ENCODE measurements at regions not wholly inside any gene's neighbourhood (a gene's known extent, or its start where the extent isn't known, plus 50 kb on each side); places are given as distances from the start of the nearest gene placed in this dataset.

GRCh38 chr22:22073769-22074561 is 91.4 kb upstream of the TOP3B start:
- Mint-ChIP-seq H3K36me3 (ENCODE audit: unreplicated experiment) (peaks cover 4% of the 10 kb centered on the region), H3K4me1 (ENCODE audit: low read depth, unreplicated experiment) (peaks cover 2% of the 10 kb centered on the region), H3K27ac (ENCODE audit: unreplicated experiment) (no peak overlapping the region), H3K4me3 (ENCODE audit: unreplicated experiment) (no peak overlapping the region), H3K27me3 (ENCODE audit: unreplicated experiment) (peaks cover 3% of the 10 kb centered on the region), H3K9me3 (ENCODE audit: unreplicated experiment) (no peaks in the 10 kb centered on the region)
- no peak for DNase-seq
- TF ChIP-seq CTCF (IDR thresholded peaks at IDR 0.05; ENCODE audit: partially characterized antibody, unreplicated experiment): no peak

GRCh38 chr22:22072169-22072836 is 89.7 kb upstream of the TOP3B start:
- no peak for TF ChIP-seq CTCF (IDR thresholded peaks at IDR 0.05; ENCODE audit: partially characterized antibody, unreplicated experiment)
- peaks cover 2% of the 10 kb centered on the region for H3K4me1 Mint-ChIP-seq (ENCODE audit: low read depth, unreplicated experiment)
- no peak overlapping the region for H3K4me3 Mint-ChIP-seq (ENCODE audit: unreplicated experiment)
- H3K36me3 Mint-ChIP-seq (ENCODE audit: unreplicated experiment): peaks cover 4% of the 10 kb centered on the region
- DNase-seq: no peak
- no peak overlapping the region for H3K27ac Mint-ChIP-seq (ENCODE audit: unreplicated experiment)
- no peaks in the 10 kb centered on the region for H3K9me3 Mint-ChIP-seq (ENCODE audit: unreplicated experiment)
- H3K27me3 Mint-ChIP-seq (ENCODE audit: unreplicated experiment): peaks cover 3% of the 10 kb centered on the region

- Mint-ChIP-seq H3K9me3 (ENCODE audit: unreplicated experiment) (no peaks in the 10 kb centered on the region), H3K4me1 (ENCODE audit: low read depth, unreplicated experiment) (peaks cover 2% of the 10 kb centered on the region), H3K36me3 (ENCODE audit: unreplicated experiment) (peaks cover 4% of the 10 kb centered on the region), H3K27me3 (ENCODE audit: unreplicated experiment) (peaks cover 3% of the 10 kb centered on the region), H3K27ac (ENCODE audit: unreplicated experiment) (no peak overlapping the region), H3K4me3 (ENCODE audit: unreplicated experiment) (no peak overlapping the region)
- TF ChIP-seq CTCF (IDR thresholded peaks at IDR 0.05; ENCODE audit: partially characterized antibody, unreplicated experiment): no peak
- no peak for DNase-seq
These were observed 88.9 kb upstream of the TOP3B start for GRCh38 chr22:22071455-22071854.

GRCh38 chr22:22070371-22070824 is 87.8 kb upstream of the TOP3B start:
- peaks cover 2% of the 10 kb centered on the region for H3K4me1 Mint-ChIP-seq (ENCODE audit: low read depth, unreplicated experiment)
- TF ChIP-seq CTCF (IDR thresholded peaks at IDR 0.05; ENCODE audit: partially characterized antibody, unreplicated experiment): no peak
- H3K9me3 Mint-ChIP-seq (ENCODE audit: unreplicated experiment): no peaks in the 10 kb centered on the region
- peaks cover 4% of the 10 kb centered on the region for H3K36me3 Mint-ChIP-seq (ENCODE audit: unreplicated experiment)
- H3K27ac Mint-ChIP-seq (ENCODE audit: unreplicated experiment): no peak overlapping the region
- peaks cover 3% of the 10 kb centered on the region for H3K27me3 Mint-ChIP-seq (ENCODE audit: unreplicated experiment)
- no peak for DNase-seq
- no peak overlapping the region for H3K4me3 Mint-ChIP-seq (ENCODE audit: unreplicated experiment)

Data from glutamatergic neuron (in vitro differentiated cells).